ENCODE measurements at regions not wholly inside any gene's neighbourhood (a gene's known extent, or its start where the extent isn't known, plus 50 kb on each side); places are given as distances from the start of the nearest gene placed in this dataset.

DNA sequence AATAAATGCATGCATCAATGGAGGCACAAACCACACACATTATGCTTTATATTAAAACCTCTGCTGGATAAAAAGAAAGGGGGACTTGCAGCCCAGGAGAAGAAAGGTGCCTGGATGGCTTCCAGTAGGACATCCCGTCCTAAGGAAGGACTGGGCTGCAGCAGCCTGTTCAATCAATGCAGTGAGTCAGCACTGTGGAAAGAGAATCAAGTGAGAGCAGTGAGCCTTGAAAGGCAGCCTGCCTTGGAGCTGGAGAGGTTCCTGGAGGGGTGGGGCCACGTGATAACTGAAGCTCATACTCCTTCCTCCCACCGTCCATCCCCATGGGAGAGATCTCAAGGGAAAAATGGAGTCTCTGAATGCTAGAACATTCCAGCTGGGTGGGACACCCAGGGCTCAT, 501.2 kb downstream of the ADRA2A start:
- no peak overlapping the region for H3K27ac ChIP-seq (ENCODE audit: low read depth, low read length)
- H3K4me3 ChIP-seq (ENCODE audit: low read depth in 1 of 2, low read length in 2 of 2), result no peak overlapping the region
- H3K9me3 ChIP-seq (ENCODE audit: control insufficient read depth in 1 of 2, low read length in 2 of 2), result no peaks in the 10 kb centered on the region
- H3K36me3 ChIP-seq (ENCODE audit: control insufficient read depth in 1 of 2, insufficient read depth in 2 of 2, low read length in 2 of 2), result no peaks in the 10 kb centered on the region
- no peaks in the 10 kb centered on the region for H3K4me1 ChIP-seq (ENCODE audit: control insufficient read depth in 1 of 2, insufficient read depth in 2 of 2, low read length in 2 of 2)
- no peaks in the 10 kb centered on the region for H3K27me3 ChIP-seq (ENCODE audit: control insufficient read depth in 1 of 2, insufficient read depth in 2 of 2, low read length in 2 of 2)
- no peak overlapping the region for H3K9ac ChIP-seq (ENCODE audit: low read depth in 1 of 2, low read length in 2 of 2)

DNA sequence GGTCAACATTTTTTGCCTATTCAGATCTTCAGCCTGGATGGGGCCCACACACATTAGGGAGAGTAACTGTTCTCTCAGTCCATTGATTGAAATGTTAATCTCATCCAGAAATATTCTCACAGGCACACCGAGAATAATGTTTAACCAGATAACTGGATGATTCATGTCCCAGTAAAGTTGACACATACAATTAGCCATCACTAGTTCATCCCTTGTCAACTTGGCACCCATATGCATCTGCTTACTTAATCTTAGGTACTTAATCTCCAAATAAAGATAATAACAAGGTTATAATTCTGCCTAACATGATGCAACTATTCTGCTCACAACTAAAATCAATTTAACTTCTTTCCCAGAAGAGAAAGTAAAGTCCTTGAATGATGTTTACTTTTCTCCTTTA, 502.6 kb downstream of the ADRA2A start:
- Histone ChIP-seq H3K27ac (ENCODE audit: low read depth, low read length) (no peak overlapping the region), H3K4me3 (ENCODE audit: low read depth in 1 of 2, low read length in 2 of 2) (no peak overlapping the region), H3K9me3 (ENCODE audit: control insufficient read depth in 1 of 2, low read length in 2 of 2) (no peaks in the 10 kb centered on the region), H3K27me3 (ENCODE audit: control insufficient read depth in 1 of 2, insufficient read depth in 2 of 2, low read length in 2 of 2) (no peaks in the 10 kb centered on the region), H3K9ac (ENCODE audit: low read depth in 1 of 2, low read length in 2 of 2) (no peak overlapping the region), H3K36me3 (ENCODE audit: control insufficient read depth in 1 of 2, insufficient read depth in 2 of 2, low read length in 2 of 2) (no peaks in the 10 kb centered on the region), H3K4me1 (ENCODE audit: control insufficient read depth in 1 of 2, insufficient read depth in 2 of 2, low read length in 2 of 2) (no peaks in the 10 kb centered on the region)

DNA sequence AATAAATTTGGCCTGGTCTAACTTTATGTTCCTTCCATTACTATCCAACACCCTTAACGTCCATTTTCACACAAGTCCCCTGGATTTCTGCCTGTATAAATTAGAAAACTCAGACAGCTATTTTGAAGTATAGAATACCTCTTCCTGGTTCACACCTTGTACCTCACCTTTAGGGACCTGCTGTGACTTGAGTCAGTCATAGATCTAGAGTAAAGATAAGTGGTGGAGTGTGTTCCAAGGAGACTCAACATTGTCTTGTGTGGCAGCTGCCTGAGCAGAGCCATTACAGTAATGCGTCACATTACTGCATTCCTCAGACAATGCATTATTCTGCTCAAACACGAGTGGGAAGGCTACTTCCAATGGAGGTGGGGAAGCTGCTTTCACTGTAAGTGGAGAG, 513.9 kb downstream of the ADRA2A start:
- no peaks in the 10 kb centered on the region for H3K4me1 ChIP-seq (ENCODE audit: control insufficient read depth in 1 of 2, insufficient read depth in 2 of 2, low read length in 2 of 2)

GRCh38 chr10:111593578-111593977, 516.7 kb downstream of the ADRA2A start:
- H3K9ac ChIP-seq (ENCODE audit: low read depth in 1 of 2, low read length in 2 of 2), result no peak overlapping the region
- no peaks in the 10 kb centered on the region for H3K9me3 ChIP-seq (ENCODE audit: control insufficient read depth in 1 of 2, low read length in 2 of 2)
- H3K27ac ChIP-seq (ENCODE audit: low read depth, low read length), result no peak overlapping the region
- H3K27me3 ChIP-seq (ENCODE audit: control insufficient read depth in 1 of 2, insufficient read depth in 2 of 2, low read length in 2 of 2), result no peaks in the 10 kb centered on the region
- no peaks in the 10 kb centered on the region for H3K4me1 ChIP-seq (ENCODE audit: control insufficient read depth in 1 of 2, insufficient read depth in 2 of 2, low read length in 2 of 2)
- H3K4me3 ChIP-seq (ENCODE audit: low read depth in 1 of 2, low read length in 2 of 2), result no peak overlapping the region
- H3K36me3 ChIP-seq (ENCODE audit: control insufficient read depth in 1 of 2, insufficient read depth in 2 of 2, low read length in 2 of 2), result no peaks in the 10 kb centered on the region

More for the DNA sequence above, 513.9 kb downstream of the ADRA2A start:
- Histone ChIP-seq H3K9me3 (ENCODE audit: control insufficient read depth in 1 of 2, low read length in 2 of 2) (no peaks in the 10 kb centered on the region), H3K27me3 (ENCODE audit: control insufficient read depth in 1 of 2, insufficient read depth in 2 of 2, low read length in 2 of 2) (no peaks in the 10 kb centered on the region), H3K36me3 (ENCODE audit: control insufficient read depth in 1 of 2, insufficient read depth in 2 of 2, low read length in 2 of 2) (no peaks in the 10 kb centered on the region), H3K27ac (ENCODE audit: low read depth, low read length) (no peak overlapping the region), H3K4me3 (ENCODE audit: low read depth in 1 of 2, low read length in 2 of 2) (no peak overlapping the region), H3K9ac (ENCODE audit: low read depth in 1 of 2, low read length in 2 of 2) (no peak overlapping the region)

- no peak overlapping the region for H3K9ac ChIP-seq (ENCODE audit: low read depth in 1 of 2, low read length in 2 of 2)
- no peak overlapping the region for H3K27ac ChIP-seq (ENCODE audit: low read depth, low read length)
- no peak overlapping the region for H3K4me3 ChIP-seq (ENCODE audit: low read depth in 1 of 2, low read length in 2 of 2)
- no peaks in the 10 kb centered on the region for H3K27me3 ChIP-seq (ENCODE audit: control insufficient read depth in 1 of 2, insufficient read depth in 2 of 2, low read length in 2 of 2)
- no peaks in the 10 kb centered on the region for H3K36me3 ChIP-seq (ENCODE audit: control insufficient read depth in 1 of 2, insufficient read depth in 2 of 2, low read length in 2 of 2)
- H3K9me3 ChIP-seq (ENCODE audit: control insufficient read depth in 1 of 2, low read length in 2 of 2), result no peaks in the 10 kb centered on the region
- H3K4me1 ChIP-seq (ENCODE audit: control insufficient read depth in 1 of 2, insufficient read depth in 2 of 2, low read length in 2 of 2), result no peaks in the 10 kb centered on the region
These were observed 518.3 kb downstream of the ADRA2A start for GRCh38 chr10:111595173-111595572.

GRCh38 chr10:111598433-111599059, 521.7 kb downstream of the ADRA2A start:
- H3K9ac ChIP-seq (ENCODE audit: low read depth in 1 of 2, low read length in 2 of 2), result no peak overlapping the region
- no peak overlapping the region for H3K4me3 ChIP-seq (ENCODE audit: low read depth in 1 of 2, low read length in 2 of 2)
- no peaks in the 10 kb centered on the region for H3K4me1 ChIP-seq (ENCODE audit: control insufficient read depth in 1 of 2, insufficient read depth in 2 of 2, low read length in 2 of 2)
- no peaks in the 10 kb centered on the region for H3K36me3 ChIP-seq (ENCODE audit: control insufficient read depth in 1 of 2, insufficient read depth in 2 of 2, low read length in 2 of 2)
- H3K27me3 ChIP-seq (ENCODE audit: control insufficient read depth in 1 of 2, insufficient read depth in 2 of 2, low read length in 2 of 2), result no peaks in the 10 kb centered on the region
- H3K27ac ChIP-seq (ENCODE audit: low read depth, low read length), result no peak overlapping the region
- H3K9me3 ChIP-seq (ENCODE audit: control insufficient read depth in 1 of 2, low read length in 2 of 2), result no peaks in the 10 kb centered on the region

DNA sequence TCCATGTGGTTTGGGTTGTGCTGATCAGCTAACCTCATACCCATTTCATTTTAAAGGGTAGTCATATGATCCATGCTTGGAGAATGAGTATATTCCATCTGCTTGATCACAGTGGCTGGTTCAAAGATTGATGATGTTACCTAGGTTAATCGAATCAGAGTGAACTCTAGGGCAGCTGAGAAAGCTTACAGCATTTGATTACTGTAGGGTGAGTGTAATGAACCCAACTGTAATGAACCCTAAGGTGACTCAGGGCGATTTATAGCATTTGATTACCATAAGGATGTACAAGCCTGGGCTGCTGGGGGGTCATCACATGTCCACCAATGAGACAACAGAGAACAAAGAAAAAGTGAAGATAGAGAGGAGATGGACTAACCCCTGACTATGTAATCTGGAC, 523.1 kb downstream of the ADRA2A start:
- no peaks in the 10 kb centered on the region for H3K36me3 ChIP-seq (ENCODE audit: control insufficient read depth in 1 of 2, insufficient read depth in 2 of 2, low read length in 2 of 2)
- H3K9me3 ChIP-seq (ENCODE audit: control insufficient read depth in 1 of 2, low read length in 2 of 2), result no peaks in the 10 kb centered on the region
- no peaks in the 10 kb centered on the region for H3K4me1 ChIP-seq (ENCODE audit: control insufficient read depth in 1 of 2, insufficient read depth in 2 of 2, low read length in 2 of 2)
- H3K27me3 ChIP-seq (ENCODE audit: control insufficient read depth in 1 of 2, insufficient read depth in 2 of 2, low read length in 2 of 2), result no peaks in the 10 kb centered on the region
- no peak overlapping the region for H3K9ac ChIP-seq (ENCODE audit: low read depth in 1 of 2, low read length in 2 of 2)
- H3K27ac ChIP-seq (ENCODE audit: low read depth, low read length), result no peak overlapping the region
- no peak overlapping the region for H3K4me3 ChIP-seq (ENCODE audit: low read depth in 1 of 2, low read length in 2 of 2)

GRCh38 chr10:111600772-111601171, 523.9 kb downstream of the ADRA2A start:
- no peaks in the 10 kb centered on the region for H3K9me3 ChIP-seq (ENCODE audit: control insufficient read depth in 1 of 2, low read length in 2 of 2)
- no peaks in the 10 kb centered on the region for H3K4me1 ChIP-seq (ENCODE audit: control insufficient read depth in 1 of 2, insufficient read depth in 2 of 2, low read length in 2 of 2)
- H3K27ac ChIP-seq (ENCODE audit: low read depth, low read length), result no peak overlapping the region
- no peak overlapping the region for H3K4me3 ChIP-seq (ENCODE audit: low read depth in 1 of 2, low read length in 2 of 2)
- H3K27me3 ChIP-seq (ENCODE audit: control insufficient read depth in 1 of 2, insufficient read depth in 2 of 2, low read length in 2 of 2), result no peaks in the 10 kb centered on the region
- no peak overlapping the region for H3K9ac ChIP-seq (ENCODE audit: low read depth in 1 of 2, low read length in 2 of 2)
- no peaks in the 10 kb centered on the region for H3K36me3 ChIP-seq (ENCODE audit: control insufficient read depth in 1 of 2, insufficient read depth in 2 of 2, low read length in 2 of 2)

GRCh38 chr10:111612273-111612672, 535.4 kb downstream of the ADRA2A start:
- Histone ChIP-seq H3K27ac (ENCODE audit: low read depth, low read length) (no peak overlapping the region), H3K4me1 (ENCODE audit: control insufficient read depth in 1 of 2, insufficient read depth in 2 of 2, low read length in 2 of 2) (no peaks in the 10 kb centered on the region), H3K27me3 (ENCODE audit: control insufficient read depth in 1 of 2, insufficient read depth in 2 of 2, low read length in 2 of 2) (no peaks in the 10 kb centered on the region), H3K9me3 (ENCODE audit: control insufficient read depth in 1 of 2, low read length in 2 of 2) (no peaks in the 10 kb centered on the region), H3K9ac (ENCODE audit: low read depth in 1 of 2, low read length in 2 of 2) (no peak overlapping the region), H3K4me3 (ENCODE audit: low read depth in 1 of 2, low read length in 2 of 2) (no peak overlapping the region), H3K36me3 (ENCODE audit: control insufficient read depth in 1 of 2, insufficient read depth in 2 of 2, low read length in 2 of 2) (no peaks in the 10 kb centered on the region)

GRCh38 chr10:111634191-111634590, 549.4 kb downstream of the GPAM start:
- Histone ChIP-seq H3K27me3 (ENCODE audit: control insufficient read depth in 1 of 2, insufficient read depth in 2 of 2, low read length in 2 of 2) (no peaks in the 10 kb centered on the region), H3K9ac (ENCODE audit: low read depth in 1 of 2, low read length in 2 of 2) (no peak overlapping the region), H3K4me1 (ENCODE audit: control insufficient read depth in 1 of 2, insufficient read depth in 2 of 2, low read length in 2 of 2) (no peaks in the 10 kb centered on the region), H3K36me3 (ENCODE audit: control insufficient read depth in 1 of 2, insufficient read depth in 2 of 2, low read length in 2 of 2) (no peaks in the 10 kb centered on the region), H3K27ac (ENCODE audit: low read depth, low read length) (no peak overlapping the region), H3K9me3 (ENCODE audit: control insufficient read depth in 1 of 2, low read length in 2 of 2) (no peaks in the 10 kb centered on the region), H3K4me3 (ENCODE audit: low read depth in 1 of 2, low read length in 2 of 2) (no peak overlapping the region)

GRCh38 chr10:111646021-111646420, 537.5 kb downstream of the GPAM start:
- no peaks in the 10 kb centered on the region for H3K36me3 ChIP-seq (ENCODE audit: control insufficient read depth in 1 of 2, insufficient read depth in 2 of 2, low read length in 2 of 2)
- no peak overlapping the region for H3K4me3 ChIP-seq (ENCODE audit: low read depth in 1 of 2, low read length in 2 of 2)
- no peak overlapping the region for H3K27ac ChIP-seq (ENCODE audit: low read depth, low read length)
- no peaks in the 10 kb centered on the region for H3K27me3 ChIP-seq (ENCODE audit: control insufficient read depth in 1 of 2, insufficient read depth in 2 of 2, low read length in 2 of 2)
- no peaks in the 10 kb centered on the region for H3K4me1 ChIP-seq (ENCODE audit: control insufficient read depth in 1 of 2, insufficient read depth in 2 of 2, low read length in 2 of 2)
- H3K9me3 ChIP-seq (ENCODE audit: control insufficient read depth in 1 of 2, low read length in 2 of 2), result peaks cover 0 to 5% of the 10 kb centered on the region in 2 donors
- H3K9ac ChIP-seq (ENCODE audit: low read depth in 1 of 2, low read length in 2 of 2), result no peak overlapping the region

Measured in duodenal mucosa (tissue), 2 donors.